GM18909 (cell line): ENCODE measurements at regions not wholly inside any gene's neighbourhood (a gene's known extent, or its start where the extent isn't known, plus 50 kb on each side); places are given as distances from the start of the nearest gene placed in this dataset.

ENCODE experiments used
- ATAC-seq: cut with Tn5 transposase; IDR thresholded peaks from one replicate; pipeline ENCODE4 v1.9.1; 2021; ENCODE audit warnings: mild to moderate bottlenecking; ENCODE audit not compliant: unreplicated experiment, poor library complexity

GRCh38 chr20:17077030-17077429 is 149.8 kb upstream of the PCSK2 start:
- ATAC-seq: no peak

DNA sequence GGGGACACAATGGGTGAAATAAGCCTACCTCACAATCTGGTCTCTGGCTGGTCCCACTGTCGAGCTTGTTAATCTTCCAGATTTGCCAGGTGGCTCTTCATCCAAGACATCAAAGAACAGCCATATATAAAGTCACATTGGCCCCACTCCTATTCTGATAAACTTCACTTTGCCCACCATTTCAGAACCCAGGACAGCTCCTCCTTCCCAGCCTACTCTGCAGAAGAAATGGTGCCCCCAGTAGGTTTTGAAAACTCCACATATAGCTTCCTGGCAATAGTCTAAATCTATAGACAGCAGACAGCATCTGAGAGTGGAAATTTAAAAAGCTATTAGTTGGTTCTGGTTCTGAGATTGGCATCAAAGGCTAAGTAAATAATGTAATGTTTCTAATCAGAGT is 143.1 kb upstream of the PCSK2 start:
- no peak for ATAC-seq

DNA sequence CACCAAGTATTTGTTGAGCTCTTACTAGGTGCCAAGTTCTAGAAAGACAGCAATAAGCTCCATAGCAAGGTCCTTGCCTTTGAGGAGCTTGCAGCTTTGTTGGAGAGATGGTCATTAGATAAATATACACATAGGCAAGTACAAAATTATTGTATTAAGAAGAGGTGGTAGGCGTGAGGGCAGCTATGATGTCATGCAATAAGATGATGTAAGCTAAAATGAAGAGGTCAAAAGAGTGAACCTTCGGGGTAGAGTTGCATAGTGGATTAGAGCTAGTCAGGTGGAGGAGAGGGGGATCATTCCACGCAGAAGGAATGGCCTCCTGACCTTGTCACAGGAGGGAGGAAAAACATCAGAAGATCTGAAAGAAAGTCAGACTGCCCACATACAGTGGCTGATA is 141.9 kb upstream of the PCSK2 start:
- ATAC-seq: no peak

DNA sequence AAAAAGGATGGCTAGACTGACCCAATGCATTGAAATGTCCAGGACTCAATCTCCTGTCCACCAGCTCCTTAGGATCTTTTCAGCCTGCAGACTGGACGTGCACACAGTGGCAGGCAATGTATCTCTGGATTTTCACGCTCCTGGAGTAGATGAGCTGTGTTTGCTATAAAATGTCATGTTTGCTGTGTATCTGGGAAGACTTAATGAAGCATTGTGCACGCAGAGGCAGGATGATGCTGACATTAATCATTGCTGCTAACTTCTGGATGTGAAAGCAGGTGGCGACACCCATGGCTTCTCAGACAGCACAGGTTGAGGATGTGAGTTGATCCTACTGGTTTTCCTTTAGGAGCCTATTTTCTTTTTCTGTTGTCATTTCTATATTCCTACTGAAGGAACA is 133.1 kb upstream of the PCSK2 start:
- ATAC-seq: no peak

- ATAC-seq: no peak
Measured at GRCh38 chr20:17097603-17098002, 129.2 kb upstream of the PCSK2 start.

- ATAC-seq: no peak
Measured at GRCh38 chr20:17100506-17100905, 126.3 kb upstream of the PCSK2 start.

DNA sequence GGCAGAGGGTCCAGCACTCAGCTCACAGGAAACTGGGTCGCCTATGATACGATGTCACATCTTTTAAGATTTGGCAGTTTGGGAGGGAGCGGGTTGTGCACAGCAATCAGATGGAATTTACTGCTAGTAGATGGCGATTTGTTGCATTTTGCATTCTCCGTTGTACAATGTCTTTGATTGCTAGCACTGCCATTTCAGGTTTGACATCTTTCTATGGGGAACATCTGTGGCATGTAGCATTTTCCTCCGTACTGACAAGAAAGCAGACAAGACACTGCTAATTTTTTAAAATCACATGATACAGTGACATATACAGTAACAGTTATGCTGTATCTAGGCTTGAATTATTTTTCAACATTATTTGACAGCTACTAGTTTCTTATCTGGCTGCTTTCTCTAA is 119.7 kb upstream of the PCSK2 start:
- no peak for ATAC-seq

DNA sequence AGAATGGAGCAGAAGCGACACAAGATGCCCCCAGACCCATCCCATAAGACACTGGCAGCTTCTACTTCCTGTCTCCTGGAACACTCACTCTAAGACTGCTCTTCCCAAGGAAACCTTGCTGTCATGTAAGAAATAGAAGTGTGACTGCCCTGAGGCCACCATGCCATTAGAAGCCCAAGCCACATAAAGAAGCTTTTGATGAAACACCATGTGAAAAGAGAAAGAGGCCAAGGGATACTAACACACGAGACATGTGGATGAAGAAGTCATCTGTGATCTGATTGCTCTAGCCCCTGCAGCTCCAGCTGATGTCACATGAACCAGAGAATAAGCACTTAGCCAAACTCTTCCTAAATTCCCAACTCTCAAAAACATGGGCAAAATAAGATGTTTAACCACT is 117.9 kb upstream of the PCSK2 start:
- no peak for ATAC-seq

DNA sequence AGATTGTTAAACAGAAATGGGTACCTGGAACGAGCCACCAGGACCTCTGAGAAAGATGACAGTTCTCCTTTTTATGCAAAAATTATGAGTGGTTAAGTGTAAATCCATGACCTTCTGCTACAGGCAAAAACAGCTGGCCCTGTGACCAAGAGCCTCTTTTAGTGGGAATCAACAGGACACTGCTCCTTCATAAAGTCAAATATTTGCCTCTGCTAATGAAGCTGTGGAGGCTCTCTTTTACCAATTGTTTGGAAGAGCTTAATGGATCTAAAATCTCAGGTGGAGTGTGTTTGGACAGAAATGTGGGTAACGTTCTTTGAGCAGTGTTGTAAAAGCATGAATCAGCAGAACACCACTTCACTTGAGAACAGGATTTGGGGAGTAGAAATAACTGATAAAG is 117.5 kb upstream of the PCSK2 start:
- no peak for ATAC-seq

DNA sequence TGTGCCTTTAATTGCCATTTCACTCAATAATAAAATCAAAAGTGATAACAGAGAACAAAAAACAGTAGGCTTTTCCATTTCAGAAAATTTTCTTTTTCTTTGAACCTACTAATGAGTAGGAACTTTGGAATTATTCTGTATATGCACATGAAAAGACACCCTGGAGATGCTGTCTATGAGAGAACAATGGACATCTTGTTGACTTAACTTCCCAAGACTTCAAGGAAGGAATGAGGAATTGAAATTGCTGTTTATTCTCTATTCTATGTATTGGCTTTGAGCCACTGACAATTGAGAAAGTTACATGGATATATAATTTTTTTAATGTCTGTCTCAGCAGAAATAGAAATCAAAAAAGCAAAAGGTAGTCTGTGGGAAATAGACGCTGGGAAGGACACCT is 98.6 kb upstream of the PCSK2 start:
- ATAC-seq: no peak

DNA sequence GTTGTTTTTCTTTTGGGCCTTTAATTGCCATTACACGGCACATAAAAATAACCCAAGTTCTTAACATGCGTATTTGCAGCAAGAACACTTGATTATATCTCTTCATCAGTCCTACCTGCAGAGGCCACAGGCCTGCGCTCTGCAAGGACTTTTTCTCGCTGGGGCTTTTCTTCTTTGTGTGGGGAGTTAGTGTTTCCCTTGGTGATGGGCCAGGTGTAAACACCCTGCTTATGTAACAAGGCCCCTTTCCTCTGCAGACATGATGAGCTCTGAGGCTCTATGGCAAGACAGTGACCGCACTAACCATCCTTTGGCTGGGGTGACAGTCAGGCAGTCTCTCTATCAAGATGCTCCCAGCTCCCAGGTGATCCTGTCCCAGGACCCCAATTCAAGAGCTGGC is 97.8 kb upstream of the PCSK2 start:
- no peak for ATAC-seq

GRCh38 chr20:17137692-17138091 is 89.1 kb upstream of the PCSK2 start:
- ATAC-seq: no peak

DNA sequence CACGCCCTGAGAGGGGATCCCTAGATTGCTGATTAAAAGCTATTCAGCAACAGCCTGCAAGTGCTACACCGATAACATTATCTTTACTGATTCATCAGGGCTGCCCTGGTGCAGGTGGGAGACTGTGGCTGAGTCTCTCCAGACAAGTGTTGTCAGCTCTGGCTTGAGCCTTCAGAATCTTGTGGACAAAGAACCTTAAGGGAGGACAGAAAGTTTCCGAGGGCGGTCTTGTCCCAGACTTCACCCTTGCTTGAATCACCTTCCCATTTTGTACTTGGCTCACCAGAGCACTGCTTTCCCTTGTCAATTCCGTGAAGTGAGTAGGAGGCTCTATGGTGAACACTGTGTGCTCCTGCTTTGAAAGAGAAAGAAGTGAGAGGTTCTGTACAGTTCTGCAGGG is 88.6 kb upstream of the PCSK2 start:
- ATAC-seq: no peak

- ATAC-seq: no peak
Measured at GRCh38 chr20:17140894-17141293, 85.9 kb upstream of the PCSK2 start.

DNA sequence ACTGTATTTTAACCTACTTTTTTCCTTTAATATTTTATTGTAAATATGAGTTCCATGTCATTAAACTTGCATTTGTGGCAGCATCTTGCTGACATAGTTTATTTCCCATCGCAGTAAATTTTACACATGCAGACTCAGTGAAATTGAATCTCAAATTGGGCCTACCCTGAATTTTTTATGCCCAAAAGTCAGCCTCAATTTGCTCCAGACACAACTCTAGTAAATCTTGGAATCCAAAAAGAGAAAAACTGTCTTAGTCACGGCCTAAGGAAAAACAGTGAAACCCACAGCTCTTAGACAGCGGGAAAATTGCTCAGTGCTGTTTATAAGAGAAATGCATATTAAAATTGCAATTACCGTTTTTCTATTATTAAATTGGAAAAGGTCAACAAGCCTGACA is 85.3 kb upstream of the PCSK2 start:
- ATAC-seq: no peak

DNA sequence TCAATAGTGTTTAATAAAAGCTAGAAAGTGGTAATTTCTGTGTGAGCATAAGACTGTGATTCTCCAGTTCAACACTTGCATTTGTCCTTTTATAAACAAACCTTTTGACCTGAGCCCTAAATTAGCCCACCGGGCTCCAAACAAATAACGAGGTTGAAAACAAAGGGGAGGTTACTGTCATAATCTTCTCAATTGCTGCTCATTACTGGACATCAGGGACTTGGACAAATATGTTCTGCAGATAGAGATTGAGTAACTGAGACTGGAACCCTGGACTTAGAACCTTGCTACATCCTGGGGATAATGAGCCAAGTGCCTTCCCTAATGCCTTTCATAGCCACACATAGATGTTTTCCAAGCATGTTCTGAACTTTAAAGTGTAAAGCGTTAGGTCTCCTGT is 84.2 kb upstream of the PCSK2 start:
- ATAC-seq: no peak

DNA sequence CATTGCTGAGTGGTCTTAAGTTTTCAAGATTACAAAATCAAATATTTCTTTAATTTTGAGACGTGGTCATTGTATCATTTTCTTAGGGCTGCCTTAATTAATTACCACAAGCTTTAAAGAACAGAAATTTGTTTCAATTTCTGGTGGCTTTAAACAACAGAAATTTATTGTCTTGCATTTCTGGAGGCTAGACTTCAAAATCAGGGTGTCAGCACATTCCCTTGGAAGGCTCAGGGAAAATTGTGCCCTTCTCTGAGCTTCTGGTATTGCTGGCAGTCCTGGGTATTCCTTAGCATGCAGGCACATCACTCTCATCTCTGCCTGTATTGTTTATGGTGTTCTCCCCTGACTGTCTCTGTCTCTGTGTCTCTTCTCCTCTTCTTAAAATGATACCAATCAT is 76.0 kb upstream of the PCSK2 start:
- ATAC-seq: no peak

DNA sequence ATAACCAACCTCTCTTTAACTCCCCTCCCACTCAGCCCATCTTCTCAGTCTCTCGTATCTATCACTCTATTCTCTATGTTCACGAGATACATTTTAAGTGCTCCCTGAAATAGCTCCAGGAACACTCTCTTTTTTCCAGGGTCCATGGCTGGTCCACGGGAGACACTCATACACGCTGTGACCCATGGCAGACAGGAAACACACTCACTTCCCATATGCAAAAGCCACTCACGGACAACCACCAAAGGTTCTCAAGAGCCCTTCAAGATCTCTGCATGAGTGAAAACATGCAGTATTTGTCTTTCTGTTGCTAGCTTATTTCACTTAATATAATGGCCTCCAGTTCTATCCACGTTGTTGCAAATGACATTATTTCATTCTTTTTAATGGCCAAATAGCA is 71.4 kb upstream of the PCSK2 start:
- ATAC-seq: no peak

DNA sequence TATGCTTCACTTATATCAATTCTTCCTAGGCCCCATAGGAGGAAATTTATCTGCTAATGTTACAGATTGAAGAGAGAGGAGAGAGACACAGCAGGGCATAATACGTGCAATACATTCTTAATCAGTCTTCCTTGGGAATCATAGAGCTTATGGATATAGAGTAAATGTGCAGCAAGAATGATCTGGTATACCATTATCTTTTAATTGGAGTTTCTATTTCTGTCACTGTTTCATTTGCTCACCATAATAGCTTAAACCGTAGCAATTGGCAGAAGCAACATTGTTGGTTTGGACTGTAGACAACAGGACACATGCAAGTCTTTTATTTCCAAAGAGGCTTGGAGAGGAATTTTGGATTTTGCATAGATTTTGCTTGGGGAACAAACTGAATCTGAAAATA is 68.1 kb upstream of the PCSK2 start:
- ATAC-seq: no peak

DNA sequence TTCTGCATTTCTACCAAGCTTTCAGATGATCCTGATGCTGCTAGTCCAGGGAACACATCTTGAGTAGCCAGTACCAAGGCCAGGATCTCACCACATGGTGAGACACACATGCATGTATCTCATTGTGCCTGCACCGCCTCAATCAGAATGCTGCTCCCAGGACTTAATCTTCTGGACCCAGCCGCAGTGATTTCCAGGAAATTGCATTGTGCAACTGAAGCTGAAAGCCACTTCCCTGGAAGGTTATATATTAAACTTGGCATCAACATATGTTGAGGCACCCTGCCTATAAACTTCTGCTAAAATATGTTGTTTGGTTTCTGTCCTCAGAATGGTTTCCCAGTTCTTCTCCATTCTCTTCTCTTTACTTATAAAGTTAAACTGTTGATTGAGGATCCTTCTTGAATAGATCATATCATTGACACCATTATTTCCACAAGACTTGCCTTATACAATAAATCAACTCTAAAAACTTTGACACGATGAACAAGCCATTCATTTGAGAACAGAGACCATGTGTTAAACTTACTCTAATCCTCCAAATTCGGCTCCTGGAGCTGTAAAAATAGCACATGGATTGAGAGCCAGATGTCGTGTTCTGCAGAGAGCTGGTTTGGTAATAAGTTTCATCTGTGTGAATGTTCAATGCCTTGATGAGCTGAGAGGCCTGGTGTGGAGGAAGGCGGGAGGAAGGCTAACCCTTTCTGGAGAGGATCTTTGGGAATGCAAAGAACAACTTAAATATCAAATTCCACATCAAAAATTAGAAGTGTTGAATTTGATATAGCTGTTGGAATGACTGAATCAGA is 65.0 kb upstream of the PCSK2 start:
- no peak for ATAC-seq

DNA sequence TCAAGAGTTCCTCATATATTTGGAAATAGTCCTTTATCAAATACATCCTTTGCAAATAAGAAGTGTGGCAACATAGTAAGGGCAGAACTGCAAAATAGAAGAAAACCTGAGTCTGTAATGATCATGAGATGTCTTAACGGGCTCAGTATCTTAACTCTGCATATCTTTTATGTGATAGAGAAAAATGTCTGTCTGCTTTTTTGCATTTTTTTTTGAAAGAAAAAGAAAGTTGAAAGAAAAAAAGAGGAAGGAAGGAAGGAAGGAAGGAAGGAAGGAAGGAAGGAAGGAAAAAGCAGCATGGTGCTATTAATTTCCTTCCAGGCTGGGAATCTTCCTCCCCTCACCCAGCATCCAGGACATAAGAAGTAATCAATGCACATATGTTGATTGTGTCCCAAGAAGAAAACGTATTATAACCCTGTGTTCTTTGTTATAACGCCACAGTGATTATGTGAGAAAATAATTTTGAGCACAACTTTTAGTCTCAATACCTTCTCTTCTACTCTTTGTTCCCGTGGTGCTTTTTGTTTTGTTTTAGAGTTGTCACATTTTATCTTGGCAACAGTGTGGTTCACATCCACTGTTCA is 58.7 kb upstream of the PCSK2 start:
- no peak for ATAC-seq

GRCh38 chr20:17169585-17170136 is 57.2 kb upstream of the PCSK2 start:
- ATAC-seq: no peak
